Frontal cortex (tissue), 3 donors: ENCODE measurements at regions not wholly inside any gene's neighbourhood (a gene's known extent, or its start where the extent isn't known, plus 50 kb on each side); places are given as distances from the start of the nearest gene placed in this dataset.
"Not testable (repeated sequence)": the region's sequence is repeated elsewhere in the genome, so short reads cannot be mapped to it uniquely, and the experiment has no call there.

Experiments used
- DNase-seq, 2 donors: peaks; one replicate each; pipeline ENCODE4 v3.0.0; 2012; ENCODE audit warnings: low spot score in 2 of 2
- FAIRE-seq: peaks from 2 replicates; lab custom pipeline; 2012; peaks lifted over from hg19 to GRCh38; lab: Jason Lieb, UNC
- donor health status: control.
- donor health status: control.
- donor health status: control.

GRCh38 chr7:68887116-68887515 is 711.2 kb upstream of the AUTS2 start:
- FAIRE-seq, result not testable (repeated sequence)

DNA sequence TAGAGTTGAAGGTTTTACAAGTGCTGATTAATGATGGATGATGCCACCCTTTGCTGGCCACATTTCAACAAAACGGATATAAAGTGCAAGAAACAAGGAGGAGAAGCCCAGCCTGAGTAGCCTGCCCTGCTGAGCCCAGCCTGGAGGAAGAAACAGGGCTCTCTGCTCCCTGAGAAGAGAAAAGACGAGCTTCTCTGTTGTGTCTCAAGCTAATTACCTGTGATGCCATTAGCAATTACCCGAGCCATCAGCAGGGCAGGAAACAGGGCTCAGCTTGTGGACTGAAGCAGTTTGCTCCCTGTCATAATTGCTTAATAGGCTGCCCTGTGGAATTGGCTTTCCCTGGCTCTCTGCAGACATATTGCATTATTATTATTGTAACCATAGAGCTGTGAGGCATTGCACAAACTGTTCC is 709.3 kb upstream of the AUTS2 start:
- DNase-seq, result no peak
- FAIRE-seq, result no peak

More at GRCh38 chr7:68887116-68887515, 711.2 kb upstream of the AUTS2 start:
- not testable (repeated sequence) for DNase-seq

- no peak for DNase-seq
- FAIRE-seq, result no peak
These were observed 706.0 kb upstream of the AUTS2 start for GRCh38 chr7:68892236-68892635.

GRCh38 chr7:68893411-68893810 is 704.9 kb upstream of the AUTS2 start:
- no peak for FAIRE-seq

GRCh38 chr7:68899156-68899555 is 699.1 kb upstream of the AUTS2 start:
- DNase-seq, FAIRE-seq: not testable (repeated sequence)

More at GRCh38 chr7:68893411-68893810, 704.9 kb upstream of the AUTS2 start:
- DNase-seq, result no peak

GRCh38 chr7:68900096-68900495 is 698.2 kb upstream of the AUTS2 start:
- FAIRE-seq (no peak), DNase-seq (no peak)

DNA sequence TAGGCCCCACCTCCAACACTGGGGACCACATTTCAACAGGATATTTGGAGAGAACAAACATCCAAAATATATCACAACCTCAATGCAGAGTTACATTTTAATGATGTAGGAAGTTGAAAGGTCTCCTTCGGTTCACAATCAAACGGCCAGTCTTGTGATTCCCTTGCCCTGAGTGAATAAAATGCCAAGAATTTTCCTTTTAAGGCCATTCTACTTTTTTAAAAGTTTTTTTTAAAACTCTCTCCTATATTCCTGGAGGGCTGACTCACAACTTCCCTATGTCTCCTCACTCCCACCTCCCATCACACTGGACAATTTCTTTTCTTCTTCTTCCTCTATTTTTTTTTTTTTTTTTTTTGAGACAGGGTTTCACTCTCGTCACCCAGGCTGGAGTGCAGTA is 693.6 kb upstream of the AUTS2 start:
- DNase-seq (no peak), FAIRE-seq (no peak)

- FAIRE-seq (no peak), DNase-seq (no peak)
These were observed 686.5 kb upstream of the AUTS2 start for GRCh38 chr7:68911754-68912153.

DNA sequence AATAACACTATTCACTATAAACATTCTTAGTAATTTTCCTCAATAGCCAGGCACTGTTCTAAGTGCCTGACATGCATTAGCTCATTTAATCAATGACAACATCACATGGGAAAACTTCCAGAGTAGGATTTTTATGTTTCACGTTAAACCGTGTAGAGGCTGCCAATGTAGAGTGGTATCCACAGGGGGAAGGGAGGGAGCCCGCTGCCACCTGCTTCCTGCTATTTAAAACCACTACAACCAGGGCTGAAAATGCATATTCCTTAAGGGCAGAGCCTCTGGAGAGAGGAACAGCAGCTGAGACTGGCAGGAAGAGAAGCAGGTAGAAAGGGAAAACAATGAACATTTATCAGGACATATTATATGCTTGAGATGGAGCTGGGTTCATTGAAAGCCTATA is 684.3 kb upstream of the AUTS2 start:
- FAIRE-seq (no peak), DNase-seq (no peak)

DNA sequence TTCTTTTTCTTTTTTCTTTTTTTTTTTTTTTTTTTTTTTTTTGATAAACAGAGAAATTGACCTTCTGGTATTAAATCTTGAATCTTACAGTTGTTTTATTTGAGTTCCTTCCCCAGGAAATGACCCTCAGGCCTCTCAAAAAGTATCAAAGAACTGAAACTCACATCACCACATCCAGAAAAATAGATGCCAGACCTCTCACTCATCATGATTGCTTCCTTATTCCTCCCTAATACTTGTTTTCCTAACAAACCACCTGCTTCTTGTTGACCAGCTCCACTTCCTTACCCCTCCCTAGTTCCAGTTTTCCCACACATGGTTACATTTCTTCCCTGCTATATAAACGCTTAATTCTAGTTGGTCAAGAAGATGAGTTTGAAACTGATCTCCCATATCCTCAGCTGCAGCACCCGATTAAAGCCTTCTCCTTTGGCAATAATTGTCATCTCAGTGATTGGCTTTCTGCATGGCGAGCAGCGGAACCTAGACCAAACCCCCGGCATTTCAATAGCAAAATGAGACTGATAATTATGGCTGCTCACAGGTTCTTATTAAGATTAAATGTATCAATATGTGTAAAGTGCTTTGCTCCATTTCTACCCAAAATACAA is 681.1 kb upstream of the AUTS2 start:
- DNase-seq (no peak), FAIRE-seq (no peak)

DNA sequence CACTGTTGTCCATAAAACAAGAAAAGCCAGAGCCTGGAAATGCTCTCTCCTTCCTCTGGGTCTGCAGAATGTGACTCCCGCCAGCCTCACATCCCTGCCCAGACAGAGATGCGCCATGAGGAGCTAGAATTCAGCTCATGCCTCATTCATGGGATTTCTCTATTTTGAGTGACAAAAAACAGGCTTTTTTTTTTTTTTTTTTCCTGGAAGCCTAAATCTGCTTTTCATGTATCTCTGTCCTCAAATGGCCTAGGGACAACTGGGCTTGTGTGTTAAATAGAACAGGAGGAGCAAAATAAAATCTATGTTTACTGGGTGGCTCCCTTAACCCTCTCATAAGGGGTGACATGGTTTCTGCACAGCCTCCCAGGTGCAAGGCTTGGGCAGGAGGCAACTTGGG is 679.7 kb upstream of the AUTS2 start:
- no peak for FAIRE-seq
- no peak for DNase-seq

GRCh38 chr7:68922850-68923249 is 675.4 kb upstream of the AUTS2 start:
- FAIRE-seq, result no peak
- DNase-seq, result no peak

DNA sequence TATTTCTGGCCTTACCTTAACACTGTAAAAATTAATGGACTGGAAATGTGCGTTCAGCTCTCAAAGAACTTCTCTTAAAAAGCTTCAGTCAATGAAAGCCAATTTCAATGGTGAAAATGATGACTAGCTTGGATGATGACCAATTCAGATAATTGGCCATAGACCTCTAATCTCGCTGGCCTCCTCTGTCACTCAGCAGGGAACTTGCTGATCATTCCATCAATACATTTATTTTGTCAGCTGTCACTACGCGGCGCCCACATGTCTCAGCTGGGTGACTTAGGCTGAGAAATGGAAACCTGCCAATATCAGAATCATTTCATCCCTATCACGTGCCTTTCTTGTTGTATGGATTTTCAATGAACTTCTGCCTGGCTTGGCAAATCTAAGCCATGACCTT is 673.0 kb upstream of the AUTS2 start:
- FAIRE-seq (no peak), DNase-seq (no peak)

DNA sequence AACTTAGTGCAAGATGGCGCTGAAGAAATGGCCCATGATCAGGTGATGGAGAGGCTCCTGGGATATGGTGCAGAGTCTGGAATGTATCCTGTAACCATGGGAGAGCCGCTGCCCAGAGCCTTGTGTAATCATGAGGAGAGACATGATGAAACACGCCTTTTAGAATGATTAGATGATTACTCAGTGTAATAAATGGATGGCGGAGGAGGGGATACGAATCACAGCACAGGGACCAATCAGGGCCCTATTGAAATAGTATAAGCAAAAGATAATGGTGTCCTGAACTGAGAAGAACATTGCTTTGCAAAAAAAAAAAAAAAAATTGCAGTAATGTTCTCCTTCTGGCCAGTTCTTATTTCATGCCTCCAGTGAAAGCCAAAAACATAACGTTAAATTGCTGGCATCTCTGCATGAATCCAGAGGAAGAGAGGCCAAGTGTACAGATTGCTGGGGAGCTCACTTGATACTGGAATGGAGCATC is 668.5 kb upstream of the AUTS2 start:
- FAIRE-seq, result no peak
- no peak for DNase-seq

DNA sequence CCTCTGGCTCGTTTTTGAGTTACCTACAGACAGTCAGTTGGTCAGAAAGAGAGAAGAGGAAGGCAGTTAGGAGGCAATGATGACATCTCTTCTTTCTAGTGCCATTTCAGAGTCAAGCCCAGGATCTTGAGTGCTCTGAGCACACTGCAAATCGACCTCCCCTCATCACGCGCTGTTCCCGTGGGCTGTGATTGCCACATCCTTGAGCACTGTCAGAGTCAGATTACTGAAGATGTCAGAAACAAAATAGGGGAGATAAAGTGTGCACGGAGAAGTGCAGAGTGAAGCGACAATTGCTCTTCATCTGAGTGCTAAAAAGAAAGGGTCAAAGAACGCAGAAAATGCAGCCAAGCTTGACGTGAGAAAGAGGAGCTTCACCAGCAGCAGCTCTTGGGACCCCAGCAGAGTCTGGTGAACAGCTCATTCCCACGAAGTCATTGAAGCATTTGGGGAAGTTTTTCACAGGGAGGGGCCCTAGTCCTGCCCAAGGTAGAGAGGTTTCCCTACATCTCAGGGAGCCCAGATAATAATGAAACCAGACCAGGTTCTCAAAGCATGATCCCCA is 661.7 kb upstream of the AUTS2 start:
- DNase-seq (no peak), FAIRE-seq (no peak)

DNA sequence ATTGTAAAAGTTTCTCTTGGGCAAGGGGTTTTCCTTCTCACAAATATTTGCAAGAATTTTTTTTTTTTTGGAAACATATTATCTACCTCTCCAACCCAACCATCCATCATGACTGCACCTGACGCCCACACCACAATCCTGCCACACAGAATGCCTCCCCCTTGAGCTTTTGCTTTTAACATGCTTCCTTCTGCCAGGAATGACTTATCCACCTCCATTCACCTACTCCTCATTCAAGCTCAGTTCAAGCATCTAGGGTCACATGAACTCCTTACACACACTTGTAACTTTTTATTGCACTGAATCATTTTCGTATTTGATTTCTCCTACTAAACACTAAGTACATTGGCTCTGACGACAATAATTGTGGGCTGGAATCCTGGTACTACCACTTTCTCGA is 660.1 kb upstream of the AUTS2 start:
- no peak for FAIRE-seq

GRCh38 chr7:68943786-68944185 is 654.5 kb upstream of the AUTS2 start:
- FAIRE-seq (no peak), DNase-seq (no peak)

More for the DNA sequence above, 660.1 kb upstream of the AUTS2 start:
- DNase-seq, result no peak

DNA sequence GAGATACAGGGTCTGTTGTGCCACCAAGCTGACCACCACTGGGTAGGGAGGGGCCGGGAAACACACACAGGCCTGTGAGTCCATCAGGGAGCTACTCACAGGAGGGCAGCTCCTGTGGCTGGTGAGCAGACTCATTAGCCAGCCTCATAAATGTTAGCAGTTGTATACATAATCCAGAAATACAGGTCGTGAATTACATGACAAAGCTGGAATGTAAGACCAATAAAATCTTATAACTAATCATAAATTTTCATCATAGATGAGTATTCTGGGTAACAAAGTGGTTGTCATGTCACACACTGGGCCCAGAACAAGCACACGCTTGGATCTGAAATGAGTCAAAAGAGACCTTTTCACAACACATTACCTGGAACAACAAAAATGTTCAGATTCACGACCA is 642.6 kb upstream of the AUTS2 start:
- FAIRE-seq (no peak), DNase-seq (no peak)

DNA sequence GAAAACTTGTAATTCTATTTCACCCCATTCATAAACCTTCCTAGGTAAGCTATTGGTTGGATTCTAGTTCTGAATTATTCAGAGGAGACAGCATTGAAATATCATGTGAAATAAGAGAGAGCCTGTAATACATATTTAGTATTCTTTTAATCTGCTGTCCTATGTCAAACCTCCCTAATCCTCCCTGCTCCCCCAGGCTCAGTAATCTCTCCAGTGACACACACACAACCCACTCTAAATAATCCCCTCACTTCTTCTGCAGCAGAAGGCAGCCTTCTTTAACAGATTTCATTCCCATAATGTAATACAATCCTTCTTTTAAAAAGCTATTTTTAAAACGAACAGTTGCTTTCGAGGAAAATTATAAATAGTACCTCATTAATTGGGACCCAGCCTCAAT is 639.7 kb upstream of the AUTS2 start:
- no peak for FAIRE-seq

GRCh38 chr7:68963552-68963951 is 634.7 kb upstream of the AUTS2 start:
- DNase-seq, result no peak

More for the DNA sequence above, 639.7 kb upstream of the AUTS2 start:
- no peak for DNase-seq

GRCh38 chr7:68964060-68964459 is 634.2 kb upstream of the AUTS2 start:
- no peak for DNase-seq
- no peak for FAIRE-seq

More at GRCh38 chr7:68963552-68963951, 634.7 kb upstream of the AUTS2 start:
- FAIRE-seq, result no peak

GRCh38 chr7:68965351-68965750 is 632.9 kb upstream of the AUTS2 start:
- DNase-seq (no peak), FAIRE-seq (no peak)
